CD4-positive, alpha-beta T cell treated with Interleukin-4 for 1 hour (primary cell): ENCODE measurements at regions not wholly inside any gene's neighbourhood (a gene's known extent, or its start where the extent isn't known, plus 50 kb on each side); places are given as distances from the start of the nearest gene placed in this dataset.

Experiments
- DNase-seq, 2 donors: peaks; one replicate each; pipeline ENCODE4 v3.0.0-alpha.2; 2020 to 2022

DNA sequence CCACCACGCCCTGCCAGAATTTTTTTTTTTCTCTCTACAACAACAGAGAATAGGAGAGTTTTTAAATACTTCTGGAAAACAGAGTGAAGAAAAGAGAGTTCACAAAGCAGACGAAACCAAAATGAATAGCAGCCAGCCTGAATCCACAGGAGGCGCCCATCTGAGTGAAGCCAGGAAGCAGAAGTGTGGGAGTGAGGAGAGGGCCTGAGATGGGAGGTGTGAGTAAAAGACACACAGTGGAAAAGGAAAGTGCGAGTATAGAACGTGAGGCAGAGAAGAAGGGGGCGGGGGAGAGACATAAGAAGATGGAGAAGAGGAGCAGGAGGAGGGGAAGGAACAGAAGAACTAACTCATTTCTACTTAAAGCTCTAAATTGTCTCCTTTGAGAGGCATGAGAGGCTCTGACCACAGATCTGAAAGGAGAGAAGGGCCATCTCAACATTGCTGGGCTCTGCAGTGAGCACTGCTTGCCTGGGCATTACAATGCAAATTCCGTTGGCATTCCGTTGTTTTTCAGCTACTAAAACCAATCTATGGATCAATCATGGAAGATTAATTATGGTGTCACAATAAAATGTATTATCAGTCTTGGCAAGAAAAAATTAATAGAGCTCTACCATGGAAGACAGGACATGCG, 140.1 kb upstream of the CPSF6 start:
- no peak for DNase-seq

DNA sequence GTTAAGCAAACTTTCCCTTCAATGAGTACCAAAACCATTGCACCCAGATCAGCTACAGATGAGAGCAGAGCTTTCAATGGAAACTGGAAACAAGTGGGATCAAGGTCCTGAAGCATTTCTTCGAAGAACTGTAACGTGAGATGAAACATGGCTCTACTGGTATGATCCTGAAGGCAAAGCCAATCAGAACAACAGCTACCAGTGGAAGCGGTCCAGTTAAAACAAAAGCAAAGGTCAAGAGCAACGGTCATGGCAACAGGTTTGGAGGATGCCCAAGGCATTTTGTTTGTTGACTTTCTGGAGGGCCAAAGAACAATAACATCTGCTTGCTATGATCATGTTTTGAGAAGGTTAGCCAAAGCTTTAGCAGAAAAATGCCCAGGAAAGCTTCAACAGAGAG, 137.9 kb upstream of the CPSF6 start:
- DNase-seq = no peak

- no peak for DNase-seq
These were observed 136.5 kb upstream of the CPSF6 start for GRCh38 chr12:69102856-69103255.

DNA sequence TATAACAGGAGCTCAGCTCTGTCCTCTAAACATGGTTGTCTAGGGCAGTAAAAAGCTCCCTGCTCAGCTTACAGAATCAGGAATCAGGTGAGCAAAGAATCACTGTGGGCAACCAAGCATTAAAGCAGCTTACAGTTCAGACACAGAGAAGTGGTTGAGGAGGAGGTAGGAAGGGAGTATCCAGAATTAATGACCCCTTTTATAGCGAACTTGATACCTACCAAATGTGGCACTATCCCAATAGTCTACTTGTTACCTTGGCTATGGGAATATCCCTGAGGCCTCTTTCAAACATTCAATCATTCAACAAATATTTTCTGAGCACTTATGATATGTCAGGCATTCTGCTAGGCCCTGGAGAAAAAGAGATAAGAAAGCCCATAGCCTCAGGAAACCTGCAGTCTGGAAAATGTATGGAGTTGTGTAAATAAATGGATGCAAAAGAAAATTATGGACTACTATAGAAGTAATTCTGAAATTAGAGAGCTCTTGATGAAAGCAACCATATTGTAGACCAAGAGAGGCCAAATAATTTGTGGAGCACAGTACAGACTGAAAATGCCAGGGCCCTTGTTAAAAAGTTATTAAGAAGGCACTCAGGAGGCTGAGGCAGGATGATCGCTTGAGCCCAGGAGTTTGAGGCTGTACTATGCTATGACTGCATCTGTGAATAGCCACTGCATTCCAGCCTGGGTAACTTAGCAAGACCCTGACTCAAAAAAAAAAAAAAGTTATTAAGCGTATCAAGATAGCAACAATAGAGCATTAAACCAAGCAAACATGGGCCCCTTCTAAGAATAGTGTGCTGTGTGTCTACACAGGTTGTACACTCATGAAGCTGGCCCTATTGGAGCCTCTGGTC, 134.0 kb upstream of the CPSF6 start:
- DNase-seq = no peak

DNA sequence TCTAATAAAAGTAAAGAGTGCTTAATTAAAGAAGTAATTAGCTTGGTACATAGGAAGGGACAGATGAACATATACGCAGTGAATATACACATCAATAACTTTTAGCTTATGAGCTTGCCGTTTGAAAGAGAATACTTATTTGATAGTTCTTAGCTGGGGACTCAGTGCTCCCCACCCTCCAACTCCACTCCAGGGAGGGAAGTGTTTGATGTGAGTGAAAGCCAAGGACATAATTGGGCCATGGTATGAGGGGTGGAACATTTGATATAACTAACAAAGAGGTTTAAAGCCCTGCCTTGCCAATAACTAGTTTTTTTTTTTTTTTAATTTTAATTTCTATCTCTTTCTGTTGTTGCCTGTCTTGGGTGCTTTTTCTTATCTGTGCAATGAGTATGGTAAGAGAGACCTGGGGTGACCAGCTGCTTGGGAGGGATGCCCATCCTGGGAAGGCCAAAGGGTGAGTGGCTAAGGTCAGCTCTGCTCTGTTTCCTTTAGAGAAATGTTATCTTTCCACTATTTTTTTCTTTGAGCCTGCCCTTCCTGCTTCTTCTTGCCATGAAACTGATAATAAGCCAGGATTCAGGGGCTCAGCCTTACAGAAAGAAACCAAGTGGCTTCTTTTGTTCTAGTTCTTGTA, 132.8 kb upstream of the CPSF6 start:
- no peak for DNase-seq

DNA sequence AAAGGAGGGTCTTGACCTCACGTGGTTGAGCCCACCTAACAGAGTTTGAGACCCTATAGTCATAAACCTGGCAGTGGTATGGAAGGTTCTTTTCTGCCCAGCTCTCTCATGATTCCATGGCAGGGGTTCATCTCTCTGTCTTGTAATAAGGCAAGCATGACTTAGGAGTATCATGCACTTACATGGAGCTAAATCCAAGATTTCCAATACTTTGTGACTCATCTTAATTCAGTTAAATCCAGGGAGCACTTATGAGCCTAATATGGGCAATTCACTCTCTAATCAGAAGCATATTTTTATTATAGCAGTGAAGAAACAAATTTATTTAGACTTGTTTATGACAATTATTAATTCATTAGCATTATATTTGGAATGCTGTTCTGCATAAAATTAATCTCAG, 131.8 kb upstream of the CPSF6 start:
- no peak for DNase-seq

- no peak for DNase-seq
These were observed 131.3 kb upstream of the CPSF6 start for GRCh38 chr12:69108037-69108436.

DNA sequence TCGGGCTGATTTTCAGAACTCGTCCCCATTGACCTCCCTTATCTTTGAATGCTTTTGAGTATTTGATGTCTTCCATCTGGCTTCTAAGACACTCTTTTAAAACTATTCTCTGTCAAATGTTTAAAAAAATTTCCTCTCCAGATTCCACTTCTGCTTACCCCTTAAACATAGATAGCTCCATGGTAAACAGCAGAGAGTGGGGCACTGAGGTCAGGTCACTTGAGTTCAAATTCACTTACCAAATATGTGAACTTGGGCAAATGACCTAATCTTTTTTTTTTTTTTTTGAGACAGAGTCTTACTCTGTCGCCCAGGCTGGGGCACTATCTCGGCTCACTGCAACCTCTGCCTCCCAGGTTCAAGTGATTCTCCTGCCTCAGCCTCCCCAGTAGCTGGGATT, 126.8 kb upstream of the CPSF6 start:
- no peak for DNase-seq

GRCh38 chr12:69115099-69115498, 124.3 kb upstream of the CPSF6 start:
- no peak for DNase-seq

DNA sequence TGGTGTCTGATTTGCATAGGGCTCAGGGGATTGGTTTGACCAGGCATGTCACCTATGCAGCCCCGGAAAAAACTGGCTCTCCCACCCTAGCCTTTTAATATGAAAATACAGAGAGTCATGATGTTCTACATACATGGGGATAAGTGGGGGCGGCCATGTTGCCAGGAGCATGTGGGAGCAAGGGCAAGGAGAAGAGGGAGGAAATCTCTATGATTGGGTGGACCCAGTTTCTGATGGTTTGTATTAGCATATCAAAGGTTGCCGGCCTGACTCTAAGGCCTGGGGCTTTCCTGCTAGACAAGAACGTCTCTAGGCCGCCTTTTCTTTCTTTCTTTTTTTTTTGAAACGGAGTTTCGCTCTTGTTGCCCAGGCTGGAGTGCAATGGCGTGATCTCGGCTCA, 123.4 kb upstream of the CPSF6 start:
- DNase-seq = no peak

GRCh38 chr12:69117566-69118266, 121.7 kb upstream of the CPSF6 start:
- no peak for DNase-seq

DNA sequence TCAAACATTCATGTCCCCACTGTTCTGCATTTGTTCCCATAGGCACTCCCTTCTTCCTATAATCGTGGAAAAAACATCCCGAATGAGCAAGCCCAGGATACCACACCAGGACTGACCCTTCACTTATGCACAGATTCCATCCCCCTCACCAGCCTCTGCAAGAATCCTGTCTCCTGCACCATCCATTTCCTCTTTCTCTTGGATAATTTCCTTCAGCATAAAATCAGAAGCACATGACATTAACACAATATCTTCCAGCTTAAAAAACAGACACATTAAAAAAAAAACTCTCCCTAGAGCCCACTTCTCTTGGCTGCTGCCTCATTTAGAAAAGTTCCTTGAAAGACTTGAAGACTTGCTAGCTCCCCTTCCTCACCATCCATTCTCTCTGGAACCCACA, 120.9 kb upstream of the CPSF6 start:
- DNase-seq = no peak

DNA sequence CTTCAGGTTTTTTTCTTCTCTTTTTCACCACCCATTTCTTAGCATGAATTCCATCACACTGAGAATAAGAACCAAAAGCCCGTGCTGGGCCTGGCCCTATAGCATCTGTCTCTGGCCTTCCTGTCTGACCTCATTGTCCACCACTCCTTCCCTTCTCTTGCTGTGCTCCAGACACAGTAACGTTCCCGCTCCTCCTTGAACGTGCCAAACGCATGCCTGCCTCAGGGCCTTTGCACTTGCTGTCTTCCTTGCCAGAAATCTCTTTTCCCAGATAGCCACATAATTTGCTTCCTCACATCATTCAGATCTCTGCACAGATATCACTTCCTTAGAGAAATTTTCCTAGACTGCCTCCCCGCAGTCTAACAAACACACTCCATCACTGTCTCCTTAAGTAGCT, 119.6 kb upstream of the CPSF6 start:
- DNase-seq = no peak

- no peak for DNase-seq
These were observed 119.0 kb upstream of the CPSF6 start for GRCh38 chr12:69120354-69120753.

DNA sequence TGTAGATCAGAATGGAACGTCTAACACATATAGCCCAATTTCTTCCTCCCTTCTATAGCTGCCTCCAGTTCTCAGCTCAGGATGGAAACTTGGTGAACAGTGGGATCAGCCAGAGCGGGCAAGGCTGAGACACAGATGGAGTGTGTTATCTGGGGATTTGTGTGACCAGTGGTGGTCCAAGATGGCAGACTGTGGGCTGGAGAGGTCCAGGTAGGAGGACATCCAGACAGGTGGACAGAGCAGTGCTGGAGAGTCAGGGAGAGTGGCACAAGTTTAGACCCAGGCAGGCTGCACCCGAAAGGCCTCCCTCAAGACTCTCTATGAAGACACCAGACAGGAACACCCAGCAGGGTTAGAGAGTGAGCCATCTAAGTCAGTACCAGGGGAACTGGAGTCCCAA, 116.1 kb upstream of the CPSF6 start:
- DNase-seq = no peak

GRCh38 chr12:69123919-69124638, 115.3 kb upstream of the CPSF6 start:
- DNase-seq = no peak

GRCh38 chr12:69129017-69129416, 110.4 kb upstream of the CPSF6 start:
- no peak for DNase-seq

GRCh38 chr12:69129564-69129963, 109.8 kb upstream of the CPSF6 start:
- no peak for DNase-seq

DNA sequence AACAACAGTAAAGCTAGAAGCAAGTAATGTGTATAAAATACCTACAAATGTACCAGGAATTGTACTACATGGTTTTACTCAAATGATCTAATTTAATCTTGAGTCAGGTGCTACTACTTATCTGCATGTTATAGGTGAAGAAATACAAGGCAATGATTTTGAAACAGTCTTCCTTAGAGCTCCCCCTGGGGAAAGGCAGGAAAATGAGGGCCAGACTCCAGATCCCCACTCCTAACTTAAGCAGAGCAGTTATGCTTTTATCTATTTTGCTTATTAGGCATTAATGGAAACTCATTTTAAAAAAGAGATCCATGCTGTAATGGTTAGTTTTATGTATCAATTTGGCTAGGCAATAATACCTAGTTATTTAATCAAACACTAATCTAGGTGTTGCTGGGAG, 109.3 kb upstream of the CPSF6 start:
- DNase-seq = no peak

- DNase-seq = no peak
These were observed 108.3 kb upstream of the CPSF6 start for GRCh38 chr12:69131077-69131476.

DNA sequence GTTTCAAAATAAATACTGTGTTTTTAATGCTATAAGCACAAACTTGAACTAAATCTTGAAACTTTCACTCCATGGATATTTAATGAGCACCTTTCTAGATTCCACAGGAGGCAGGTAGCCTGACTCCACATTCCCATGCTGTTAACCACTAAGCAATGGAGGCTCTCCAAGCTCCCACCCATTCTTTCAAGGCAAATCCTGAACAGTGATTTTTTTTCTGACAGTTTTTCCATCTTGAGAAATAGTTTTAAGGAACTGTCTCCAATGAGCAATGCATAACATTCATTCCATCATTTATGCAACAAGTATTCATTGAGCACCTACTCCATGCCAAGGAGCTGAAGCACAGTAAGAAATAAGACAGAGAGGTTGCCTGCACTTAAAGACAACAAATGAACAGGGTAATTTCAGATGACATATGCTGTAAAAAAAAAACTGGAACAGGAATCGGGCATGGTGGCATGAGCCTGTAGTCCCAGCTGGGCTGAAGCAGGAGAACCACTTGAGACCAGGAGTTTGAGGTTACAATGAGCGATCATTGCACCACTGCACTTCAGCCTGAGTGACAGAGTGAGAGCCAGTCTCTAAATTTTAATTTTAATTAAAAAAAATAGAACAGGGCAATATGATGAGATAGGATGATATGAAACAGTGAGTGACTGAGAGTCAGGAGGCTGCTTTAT, 102.3 kb upstream of the CPSF6 start:
- DNase-seq = no peak

DNA sequence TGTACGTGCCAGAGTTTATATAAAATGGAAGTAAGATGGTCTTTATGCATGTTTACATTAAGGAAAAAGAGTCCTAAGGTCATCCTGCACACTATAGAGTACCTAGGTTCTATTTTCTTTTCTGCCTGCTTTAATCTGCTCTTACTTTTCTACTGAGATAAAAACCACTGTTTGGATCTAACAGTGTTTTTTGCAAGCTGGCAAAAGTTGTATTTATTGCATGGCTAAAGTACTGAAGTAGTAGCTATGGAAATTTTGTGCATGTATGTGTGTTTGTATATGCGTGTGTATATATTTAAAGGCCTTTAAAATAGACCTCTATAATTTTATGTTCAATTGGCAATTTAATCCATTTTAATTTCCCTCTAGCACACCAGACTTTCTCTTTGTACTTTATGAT, 98.3 kb upstream of the CPSF6 start:
- DNase-seq = no peak
